NCI-H146 (cell line): ENCODE measurements at regions not wholly inside any gene's neighbourhood (a gene's known extent, or its start where the extent isn't known, plus 50 kb on each side); places are given as distances from the start of the nearest gene placed in this dataset.

Experiments used
- DNase-seq: peaks from one replicate; lab custom pipeline; 2025; lab: John Stamatoyannopoulos, UW

- DNase-seq = no peak
Measured at GRCh38 chr13:106382534-106382933, 152.9 kb downstream of the EFNB2 start.

GRCh38 chr13:106381091-106381490, 154.4 kb downstream of the EFNB2 start:
- no peak for DNase-seq

GRCh38 chr13:106377931-106378662, 157.4 kb downstream of the EFNB2 start:
- DNase-seq = no peak

GRCh38 chr13:106377341-106377740, 158.1 kb downstream of the EFNB2 start:
- DNase-seq = no peak

- DNase-seq = no peak
Measured at GRCh38 chr13:106376401-106377112, 158.9 kb downstream of the EFNB2 start.

- DNase-seq = no peak
Measured at GRCh38 chr13:106375085-106375484, 160.4 kb downstream of the EFNB2 start.

- DNase-seq = no peak
Measured at GRCh38 chr13:106374631-106375030, 160.8 kb downstream of the EFNB2 start.

GRCh38 chr13:106373989-106374572, 161.4 kb downstream of the EFNB2 start:
- DNase-seq = no peak

- DNase-seq = no peak
Measured at GRCh38 chr13:106373304-106373988, 162.0 kb downstream of the EFNB2 start.

- no peak for DNase-seq
Measured at GRCh38 chr13:106372199-106373155, 163.0 kb downstream of the EFNB2 start.

- no peak for DNase-seq
Measured at GRCh38 chr13:106371024-106371423, 164.4 kb downstream of the EFNB2 start.

- DNase-seq = no peak
Measured at GRCh38 chr13:106369858-106370257, 165.6 kb downstream of the EFNB2 start.

GRCh38 chr13:106369091-106369490, 166.4 kb downstream of the EFNB2 start:
- no peak for DNase-seq

- DNase-seq = no peak
Measured at GRCh38 chr13:106367361-106367971, 168.0 kb downstream of the EFNB2 start.

- no peak for DNase-seq
Measured at GRCh38 chr13:106362707-106363106, 172.8 kb downstream of the EFNB2 start.

- DNase-seq = no peak
Measured at GRCh38 chr13:106361621-106362020, 173.8 kb downstream of the EFNB2 start.

- DNase-seq = no peak
Measured at GRCh38 chr13:106357198-106357597, 178.3 kb downstream of the EFNB2 start.

GRCh38 chr13:106355866-106356265, 179.6 kb downstream of the EFNB2 start:
- no peak for DNase-seq

GRCh38 chr13:106354961-106355360, 180.5 kb downstream of the EFNB2 start:
- DNase-seq = no peak

- DNase-seq = no peak
Measured at GRCh38 chr13:106352850-106353249, 182.6 kb downstream of the EFNB2 start.

- DNase-seq = no peak
Measured at GRCh38 chr13:106351251-106351650, 184.2 kb downstream of the EFNB2 start.
